Stimulated activated CD4-positive, alpha-beta T cell treated with anti-CD3 and anti-CD28 coated beads, Interleukin-15, amount 100 ng/mL, for 24 hours (primary cell): ENCODE measurements at regions not wholly inside any gene's neighbourhood (a gene's known extent, or its start where the extent isn't known, plus 50 kb on each side); places are given as distances from the start of the nearest gene placed in this dataset.

Experiments used
- DNase-seq: peaks from one replicate; pipeline ENCODE4 v3.0.0-alpha.2; 2020

GRCh38 chr21:35233756-35234155 lies 184.7 kb upstream of the RUNX1 start:
- DNase-seq, result no peak

- no peak for DNase-seq
These were observed 183.6 kb upstream of the RUNX1 start for GRCh38 chr21:35232545-35233176.

- no peak for DNase-seq
These were observed 182.0 kb upstream of the RUNX1 start for GRCh38 chr21:35231090-35231489.

- DNase-seq, result no peak
These were observed 180.2 kb upstream of the RUNX1 start for GRCh38 chr21:35229290-35229689.

GRCh38 chr21:35227786-35228185 lies 178.7 kb upstream of the RUNX1 start:
- DNase-seq, result no peak

- DNase-seq, result peak; percentile 53
These were observed 178.1 kb upstream of the RUNX1 start for GRCh38 chr21:35226968-35227744.

- no peak for DNase-seq
These were observed 177.2 kb upstream of the RUNX1 start for GRCh38 chr21:35226328-35226727.

- DNase-seq, result no peak
These were observed 176.5 kb upstream of the RUNX1 start for GRCh38 chr21:35225573-35225972.

GRCh38 chr21:35223480-35224156 lies 174.5 kb upstream of the RUNX1 start:
- DNase-seq, result no peak

GRCh38 chr21:35222541-35222941 lies 173.4 kb upstream of the RUNX1 start:
- peak; percentile 43 for DNase-seq

- no peak for DNase-seq
These were observed 172.9 kb upstream of the RUNX1 start for GRCh38 chr21:35222021-35222420.

- DNase-seq, result no peak
These were observed 171.2 kb upstream of the RUNX1 start for GRCh38 chr21:35220301-35220700.

- DNase-seq, result no peak
These were observed 170.6 kb upstream of the RUNX1 start for GRCh38 chr21:35219719-35220118.

- no peak for DNase-seq
These were observed 170.2 kb upstream of the RUNX1 start for GRCh38 chr21:35219291-35219690.

GRCh38 chr21:35217504-35218060 lies 168.5 kb upstream of the RUNX1 start:
- DNase-seq, result peak; percentile 60

- DNase-seq, result no peak
These were observed 167.9 kb upstream of the RUNX1 start for GRCh38 chr21:35216996-35217395.

GRCh38 chr21:35215870-35216269 lies 166.8 kb upstream of the RUNX1 start:
- no peak for DNase-seq

- DNase-seq, result no peak
These were observed 163.5 kb upstream of the RUNX1 start for GRCh38 chr21:35212393-35213127.

- DNase-seq, result no peak
These were observed 162.7 kb upstream of the RUNX1 start for GRCh38 chr21:35211782-35212181.

GRCh38 chr21:35210093-35210492 lies 161.0 kb upstream of the RUNX1 start:
- no peak for DNase-seq

GRCh38 chr21:35208810-35209517 lies 159.9 kb upstream of the RUNX1 start:
- DNase-seq, result no peak

GRCh38 chr21:35208104-35208503 lies 159.0 kb upstream of the RUNX1 start:
- DNase-seq, result no peak
